Endothelial cell of hepatic sinusoid (primary cell): ENCODE measurements at regions not wholly inside any gene's neighbourhood (a gene's known extent, or its start where the extent isn't known, plus 50 kb on each side); places are given as distances from the start of the nearest gene placed in this dataset.

Experiments used
- in situ Hi-C: cut with HindIII; loops from 2 replicates; pipeline ENCODE4 v1.10.0; 2017; ENCODE audit warnings: low sequenced_read_pairs

GRCh38 chr5:5719292-5719691 is 296.8 kb downstream of the ICE1 start:
- in situ Hi-C loops, result no loop called here

- in situ Hi-C loops, result no loop called here
Measured at GRCh38 chr5:5716665-5717064, 294.2 kb downstream of the ICE1 start.

GRCh38 chr5:5711592-5711991 is 289.1 kb downstream of the ICE1 start:
- in situ Hi-C loops, result no loop called here

GRCh38 chr5:5711112-5711511 is 288.6 kb downstream of the ICE1 start:
- in situ Hi-C loops, result no loop called here

- in situ Hi-C loops, result no loop called here
Measured at GRCh38 chr5:5710471-5710870, 288.0 kb downstream of the ICE1 start.

- in situ Hi-C loops, result no loop called here
Measured at GRCh38 chr5:5708367-5708919, 286.0 kb downstream of the ICE1 start.

GRCh38 chr5:5705010-5705409 is 282.5 kb downstream of the ICE1 start:
- in situ Hi-C loops, result no loop called here

- in situ Hi-C loops, result no loop called here
Measured at GRCh38 chr5:5704352-5704751, 281.9 kb downstream of the ICE1 start.

- in situ Hi-C loops, result no loop called here
Measured at GRCh38 chr5:5702934-5703333, 280.5 kb downstream of the ICE1 start.

- in situ Hi-C loops, result no loop called here
Measured at GRCh38 chr5:5700549-5700948, 278.1 kb downstream of the ICE1 start.

GRCh38 chr5:5699062-5699461 is 276.6 kb downstream of the ICE1 start:
- in situ Hi-C loops, result no loop called here

GRCh38 chr5:5695266-5695665 is 272.8 kb downstream of the ICE1 start:
- in situ Hi-C loops, result no loop called here

GRCh38 chr5:5688925-5689310 is 266.4 kb downstream of the ICE1 start:
- in situ Hi-C loops, result no loop called here

- in situ Hi-C loops, result no loop called here
Measured at GRCh38 chr5:5688194-5688924, 265.9 kb downstream of the ICE1 start.

GRCh38 chr5:5687113-5687512 is 264.6 kb downstream of the ICE1 start:
- in situ Hi-C loops, result no loop called here

- in situ Hi-C loops, result no loop called here
Measured at GRCh38 chr5:5686356-5686755, 263.9 kb downstream of the ICE1 start.

- in situ Hi-C loops, result no loop called here
Measured at GRCh38 chr5:5685737-5686136, 263.3 kb downstream of the ICE1 start.

- in situ Hi-C loops, result no loop called here
Measured at GRCh38 chr5:5683174-5683573, 260.7 kb downstream of the ICE1 start.

GRCh38 chr5:5678909-5679308 is 256.4 kb downstream of the ICE1 start:
- in situ Hi-C loops, result loop anchor here (5.0 kb wide), 1 partner anchor 48 kb away; no protein-coding TSS in a partner anchor

- in situ Hi-C loops, result loop anchor here (5.0 kb wide), 1 partner anchor 50 kb away; no protein-coding TSS in a partner anchor
Measured at GRCh38 chr5:5677738-5678137, 255.3 kb downstream of the ICE1 start.

- in situ Hi-C loops, result loop anchor here (5.0 kb wide), 1 partner anchor 51 kb away; no protein-coding TSS in a partner anchor
Measured at GRCh38 chr5:5676218-5676617, 253.7 kb downstream of the ICE1 start.

- in situ Hi-C loops, result loop anchor here (5.0 kb wide), 1 partner anchor 52 kb away; no protein-coding TSS in a partner anchor
Measured at GRCh38 chr5:5675511-5675910, 253.0 kb downstream of the ICE1 start.

GRCh38 chr5:5671823-5672222 is 249.3 kb downstream of the ICE1 start:
- in situ Hi-C loops, result no loop called here
